HG03439 (cell line): ENCODE measurements at regions not wholly inside any gene's neighbourhood (a gene's known extent, or its start where the extent isn't known, plus 50 kb on each side); places are given as distances from the start of the nearest gene placed in this dataset.
"Not testable (repeated sequence)": the region's sequence is repeated elsewhere in the genome, so short reads cannot be mapped to it uniquely, and the experiment has no call there.

Experiments used
- ATAC-seq: cut with Tn5 transposase; IDR thresholded peaks from one replicate; pipeline ENCODE4 v1.9.1; 2021; ENCODE audit warnings: mild to moderate bottlenecking, moderate library complexity; ENCODE audit not compliant: unreplicated experiment

GRCh38 chr7:145478541-145478940 is 638.1 kb upstream of the CNTNAP2 start:
- ATAC-seq: no peak

DNA sequence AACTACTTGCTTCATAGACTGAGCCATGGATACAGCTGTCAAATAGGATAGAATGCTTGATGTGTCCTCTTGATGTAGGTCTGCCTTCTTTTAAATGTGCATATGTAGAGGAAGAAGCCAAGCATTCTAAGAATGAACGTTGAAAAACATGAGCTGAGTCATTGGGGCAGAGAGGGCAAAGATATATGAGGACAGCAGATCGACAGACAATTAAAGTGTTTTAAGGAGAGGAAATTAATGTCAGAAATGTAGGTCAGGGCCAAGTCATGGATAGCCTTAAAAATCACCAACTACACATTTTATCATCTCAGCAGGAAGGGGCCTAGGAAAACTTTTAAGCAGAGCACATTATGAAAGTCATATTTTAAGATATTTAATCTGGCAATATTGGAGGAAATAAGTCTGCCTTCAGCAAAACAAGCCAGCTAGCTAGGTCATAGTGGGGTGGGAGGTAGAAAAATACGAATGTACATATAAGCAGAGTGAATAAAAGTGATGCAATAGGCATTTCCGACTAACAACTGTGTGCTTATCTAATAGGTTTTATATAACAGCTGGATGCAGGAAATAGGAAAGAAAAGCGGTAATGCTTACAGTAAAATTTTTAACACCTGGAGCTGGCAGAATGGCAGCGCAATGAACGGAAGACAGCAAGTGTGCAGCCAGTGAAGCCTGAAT is 638.3 kb upstream of the TPK1 start:
- ATAC-seq: no peak

DNA sequence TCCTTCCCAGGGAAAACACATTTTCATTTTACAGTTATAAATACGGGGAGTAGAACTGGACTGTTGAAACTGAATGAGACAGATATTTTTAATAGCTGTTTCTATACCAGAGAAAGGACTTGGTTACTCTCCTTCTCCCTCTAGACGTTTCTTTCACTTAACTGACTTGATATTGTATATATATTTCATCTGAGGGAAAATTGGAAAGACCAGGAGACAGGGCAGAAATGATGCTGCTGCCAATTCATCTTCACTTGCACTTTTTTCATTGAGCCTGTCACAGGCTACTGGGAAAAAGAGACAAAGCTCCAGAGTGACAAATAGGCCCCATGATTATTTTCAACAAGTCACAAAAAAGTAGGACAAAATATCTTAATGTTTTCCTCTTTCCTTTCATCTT is 636.0 kb upstream of the TPK1 start:
- ATAC-seq: no peak

- ATAC-seq: no peak
These were observed 628.4 kb upstream of the TPK1 start for GRCh38 chr7:145464287-145464686.

DNA sequence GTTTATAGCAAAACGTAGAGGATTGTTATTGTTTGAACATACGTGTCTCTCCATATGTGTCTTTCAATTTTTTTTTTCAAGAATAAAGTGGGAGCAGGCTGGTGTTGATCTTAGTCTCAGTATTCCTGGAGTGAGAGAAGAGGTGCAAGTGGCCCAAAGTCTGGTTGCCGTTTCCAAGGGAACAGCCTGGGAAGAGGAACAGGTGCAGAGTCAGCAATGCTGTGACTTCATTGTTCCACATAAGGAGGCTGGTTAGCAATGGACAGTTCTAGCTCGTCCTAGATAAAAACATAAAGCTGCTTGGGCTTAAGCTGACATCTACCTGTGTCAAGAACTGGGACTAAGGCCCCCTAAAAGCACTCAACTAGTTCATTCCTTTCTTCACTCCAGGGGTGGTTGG is 626.6 kb upstream of the TPK1 start:
- ATAC-seq: no peak

DNA sequence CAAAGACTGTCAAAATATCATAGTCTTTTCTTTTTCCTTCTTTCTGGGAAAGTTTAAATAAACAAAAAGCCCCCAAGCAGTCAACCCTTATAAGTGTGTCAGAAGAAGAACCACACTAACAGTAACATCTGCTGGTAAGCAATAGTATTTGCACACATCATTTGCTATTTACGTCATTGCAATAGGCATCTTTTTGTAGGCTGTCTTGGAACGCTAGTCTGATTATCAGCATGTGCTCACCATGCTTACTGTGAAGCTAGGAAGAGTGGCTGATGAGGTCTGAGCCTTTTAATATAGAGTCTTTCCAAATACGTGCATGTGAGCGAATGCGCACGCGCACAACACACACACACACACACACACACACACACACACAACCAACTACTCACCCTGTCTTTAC is 599.0 kb upstream of the TPK1 start:
- no peak for ATAC-seq

GRCh38 chr7:145431834-145432233 is 596.0 kb upstream of the TPK1 start:
- ATAC-seq: no peak

DNA sequence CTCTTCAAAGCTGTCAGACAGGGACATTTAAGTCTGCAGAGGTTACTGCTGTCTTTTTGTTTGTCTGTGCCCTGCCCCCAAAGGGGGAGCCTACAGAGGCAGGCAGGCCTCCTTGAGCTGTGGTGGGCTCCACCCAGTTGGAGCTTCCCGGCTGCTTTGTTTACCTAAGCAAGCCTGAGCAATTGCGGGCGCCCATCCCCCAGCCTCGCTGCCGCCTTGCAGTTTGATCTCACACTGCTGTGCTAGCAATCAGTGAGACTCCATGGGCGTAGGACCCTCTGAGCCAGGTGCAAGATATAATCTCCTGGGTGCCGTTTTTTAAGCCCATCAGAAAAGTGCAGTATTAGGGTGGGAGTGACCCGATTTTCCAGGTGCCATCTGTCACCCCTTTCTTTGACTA is 582.6 kb upstream of the TPK1 start:
- ATAC-seq: not testable (repeated sequence)

GRCh38 chr7:145411066-145411465 is 575.2 kb upstream of the TPK1 start:
- no peak for ATAC-seq

DNA sequence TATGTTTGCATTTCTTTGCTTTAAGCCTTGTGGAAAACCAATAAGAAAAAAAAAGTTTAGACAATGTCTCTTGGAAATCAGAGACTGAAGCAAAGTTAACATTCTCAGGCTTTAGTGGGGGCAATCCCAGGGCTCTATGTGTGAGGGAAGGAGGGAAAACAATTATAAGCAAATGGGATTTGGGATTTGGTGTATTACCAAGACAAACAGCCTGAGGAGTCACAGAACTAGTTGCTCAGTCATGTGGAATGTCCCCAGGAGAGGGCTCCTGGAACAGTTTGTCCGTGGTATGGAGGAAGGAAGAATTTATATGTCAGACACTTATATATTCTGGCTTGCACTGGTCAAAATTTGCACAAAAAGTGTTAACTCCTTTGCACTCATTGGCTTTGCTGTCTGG is 562.9 kb upstream of the TPK1 start:
- ATAC-seq: no peak

DNA sequence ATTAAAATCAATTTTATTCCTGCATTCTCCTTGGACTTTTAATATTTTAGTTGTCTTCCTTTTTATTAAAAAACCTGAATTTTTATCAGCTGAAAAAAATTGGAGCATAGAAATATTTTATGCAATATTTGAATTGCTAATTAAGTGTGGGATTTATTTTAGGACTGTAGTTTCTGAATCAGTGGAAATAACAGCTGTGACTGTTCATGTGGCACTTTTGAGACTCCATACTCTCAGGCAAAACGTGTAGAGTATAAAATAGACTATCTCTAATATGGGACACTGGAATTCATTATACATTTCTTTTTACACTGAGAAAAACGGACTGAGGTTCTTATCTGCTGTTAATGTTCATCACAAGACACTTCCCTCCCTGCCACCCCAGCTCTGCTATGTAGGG is 558.3 kb upstream of the TPK1 start:
- no peak for ATAC-seq

DNA sequence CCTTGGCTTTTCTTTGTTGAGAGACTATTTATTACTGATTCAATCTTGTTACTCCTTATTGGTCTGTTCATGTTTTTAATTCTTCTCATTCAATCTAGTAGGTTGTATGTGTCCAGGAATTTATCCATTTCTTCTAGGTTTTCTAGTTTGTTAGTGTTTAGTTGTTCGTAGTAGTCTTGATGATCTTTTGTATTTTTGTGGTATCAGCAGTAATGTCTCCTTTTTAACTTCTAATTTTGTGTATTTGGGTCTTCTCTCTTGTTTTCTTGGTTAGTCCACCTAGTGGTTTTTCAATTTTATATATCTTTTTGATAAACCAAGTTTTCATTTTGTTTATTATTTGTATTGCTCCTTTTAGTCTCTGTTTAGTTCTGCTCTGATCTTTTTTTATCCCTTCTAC is 546.9 kb upstream of the TPK1 start:
- ATAC-seq: no peak

DNA sequence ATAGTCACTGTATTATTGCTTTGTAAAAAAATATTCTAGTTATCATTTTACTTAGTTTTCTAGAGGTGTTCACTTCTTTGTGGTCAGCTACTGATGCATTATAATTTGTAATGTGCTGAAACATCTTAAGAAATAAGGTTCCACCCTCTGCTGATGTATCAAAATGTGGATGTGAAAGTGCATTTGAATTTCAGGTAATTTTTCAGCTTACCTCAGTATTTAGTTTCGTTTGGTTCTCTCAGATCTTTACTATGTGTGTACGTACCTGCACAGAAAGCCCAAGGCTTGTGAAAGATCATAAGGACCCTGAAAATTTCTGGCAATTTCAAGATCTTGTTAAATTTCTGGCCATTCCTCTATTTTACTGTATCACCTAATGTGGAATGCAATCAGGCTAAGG is 542.3 kb upstream of the TPK1 start:
- ATAC-seq: no peak

- ATAC-seq: no peak
These were observed 524.8 kb upstream of the TPK1 start for GRCh38 chr7:145360511-145361100.

- no peak for ATAC-seq
These were observed 514.5 kb upstream of the TPK1 start for GRCh38 chr7:145350334-145350733.

- not testable (repeated sequence) for ATAC-seq
These were observed 513.6 kb upstream of the TPK1 start for GRCh38 chr7:145349452-145349851.

DNA sequence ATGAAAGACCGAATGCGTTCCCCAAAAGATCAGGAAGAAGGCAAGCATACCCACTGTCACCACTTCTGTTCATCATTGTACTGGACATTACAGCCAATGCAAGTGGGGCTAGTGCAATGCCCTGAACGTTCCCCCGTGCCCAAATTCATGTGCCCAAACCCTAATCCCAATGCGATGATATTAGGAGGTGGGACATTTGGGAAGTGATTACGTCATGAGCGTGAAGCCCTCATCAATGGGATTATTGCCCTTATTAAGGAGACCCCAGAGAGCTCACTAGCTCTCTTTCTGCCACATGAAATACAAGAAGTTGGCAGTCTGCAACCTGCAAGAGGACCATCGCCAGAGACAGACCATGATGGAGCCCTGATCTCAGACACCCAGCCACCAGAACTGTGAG is 511.4 kb upstream of the TPK1 start:
- no peak for ATAC-seq

DNA sequence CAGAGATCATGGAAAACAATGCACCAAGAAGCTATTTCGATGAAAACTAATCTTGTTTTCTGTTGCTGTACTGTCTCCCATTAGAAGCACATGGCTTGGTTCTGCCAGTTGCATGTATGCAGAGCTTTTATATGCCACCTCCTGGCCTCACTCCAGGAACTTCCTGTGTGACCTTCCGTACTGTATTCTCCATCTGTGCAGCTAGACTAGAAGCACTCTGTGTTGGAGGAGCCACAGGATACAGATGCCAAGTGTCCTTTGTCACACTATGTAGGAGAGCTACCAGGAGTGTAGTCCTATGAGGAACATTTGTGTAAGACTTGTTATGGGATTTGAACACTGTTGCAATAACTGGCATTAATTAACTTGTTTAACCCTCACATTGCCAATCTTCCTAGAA is 503.5 kb upstream of the TPK1 start:
- ATAC-seq: no peak

DNA sequence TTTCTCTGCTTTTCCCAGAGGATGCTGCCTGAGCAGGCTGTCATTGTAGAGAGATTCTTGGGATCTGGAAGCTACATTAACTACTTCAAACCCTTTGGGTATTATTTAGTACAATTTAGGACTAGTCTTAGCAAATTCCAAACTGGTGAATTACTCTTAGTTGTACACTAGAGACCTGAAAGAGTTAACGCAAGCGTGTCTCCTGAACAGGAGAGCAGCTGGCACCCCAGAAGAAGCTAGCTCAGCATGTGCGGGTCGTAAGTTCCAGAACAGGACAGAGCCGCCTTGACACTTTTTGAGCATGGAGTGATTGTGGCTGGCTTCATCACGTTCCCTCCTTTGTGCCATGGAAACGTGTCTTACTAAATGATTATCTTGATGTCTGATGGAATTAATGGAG is 495.7 kb upstream of the TPK1 start:
- ATAC-seq: no peak

DNA sequence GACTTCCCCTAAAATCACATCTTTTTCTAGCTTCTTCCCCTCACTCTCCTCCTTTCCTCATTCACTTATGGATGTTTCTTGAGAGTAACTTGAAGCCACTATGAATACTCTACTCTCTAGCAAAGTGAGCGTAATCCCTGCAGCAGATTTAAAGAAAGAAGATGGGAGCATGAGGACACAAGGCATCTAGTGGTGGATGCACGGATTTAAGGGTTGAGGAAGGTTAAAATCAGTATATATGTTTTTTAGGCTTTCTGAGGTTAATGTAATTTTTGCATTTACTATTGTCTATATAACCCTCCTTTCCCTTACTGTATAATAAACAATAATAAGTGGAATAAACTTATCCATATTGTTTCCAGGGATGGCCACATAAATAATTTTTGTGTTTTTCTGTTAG is 495.2 kb upstream of the TPK1 start:
- no peak for ATAC-seq

DNA sequence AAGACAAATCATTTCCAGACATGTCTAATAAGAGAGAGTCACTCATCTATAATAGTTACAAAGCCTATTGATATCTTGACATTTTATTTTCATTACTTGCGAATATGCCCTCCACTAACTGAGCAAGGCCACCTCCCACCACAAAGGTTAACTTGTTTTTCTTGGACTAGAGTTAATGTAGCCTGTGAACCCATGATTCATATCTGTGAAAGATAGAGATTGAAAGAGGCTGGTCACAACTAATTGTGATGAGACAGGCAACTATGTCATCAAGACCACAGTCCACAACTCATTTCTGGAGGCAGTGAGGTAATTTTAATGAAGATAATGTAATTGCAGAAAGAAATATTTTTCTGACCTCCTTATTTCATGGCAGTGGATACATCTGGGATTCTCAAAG is 491.8 kb upstream of the TPK1 start:
- ATAC-seq: no peak

DNA sequence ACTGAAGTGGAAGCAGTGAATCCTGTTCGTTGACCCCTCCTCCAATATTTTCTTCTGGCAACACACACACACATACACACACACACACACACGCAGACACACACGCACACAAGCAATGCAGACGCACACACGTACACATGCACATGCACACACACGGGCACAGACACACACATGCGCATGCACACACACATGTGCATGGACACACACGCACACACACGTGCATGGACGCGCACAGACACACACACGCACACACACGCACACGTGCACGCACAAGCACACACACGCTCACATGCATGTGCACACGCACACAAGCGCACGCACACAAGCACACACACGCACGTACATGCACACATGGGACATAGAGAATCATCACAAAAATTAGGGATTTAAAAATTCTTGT is 488.2 kb upstream of the TPK1 start:
- no peak for ATAC-seq

DNA sequence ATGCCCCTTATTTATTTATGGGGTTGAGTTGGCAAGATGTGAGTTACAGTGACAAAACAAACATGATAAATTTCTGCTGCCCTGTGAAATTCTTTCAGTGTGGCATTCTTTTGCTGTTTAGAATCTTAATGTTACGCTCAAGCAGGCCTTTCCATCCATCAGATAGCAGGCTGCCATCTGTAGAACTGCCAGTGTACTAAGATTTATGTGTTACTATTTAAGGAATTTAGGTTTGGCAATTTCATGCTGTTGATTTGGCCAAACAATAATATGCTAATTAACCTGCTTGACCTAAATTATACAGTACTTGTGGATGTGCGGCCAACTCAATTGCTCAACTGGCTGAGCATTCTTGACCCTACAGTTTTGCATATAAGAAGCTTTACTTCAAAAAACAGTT is 477.7 kb upstream of the TPK1 start:
- ATAC-seq: no peak
